Thymus (tissue), 11 donors: ENCODE measurements at regions not wholly inside any gene's neighbourhood (a gene's known extent, or its start where the extent isn't known, plus 50 kb on each side); places are given as distances from the start of the nearest gene placed in this dataset.
A peak's percentile ranks its signal among the peaks of the same experiment; 100 is the strongest.
"Not testable (repeated sequence)": the region's sequence is repeated elsewhere in the genome, so short reads cannot be mapped to it uniquely, and the experiment has no call there.

Source experiments
- DNase-seq, 9 donors: peaks; one replicate each; pipeline ENCODE4 v3.0.0-alpha.2; 2013; ENCODE audit warnings: low spot score in 9 of 9, low read depth in 6 of 9, missing footprints in 1 of 9
- H3K27ac ChIP-seq, 2 donors: one replicate each; pipeline ENCODE4 v1.5.1; 2013; ENCODE audit warnings: control low read depth in 1 of 2, low read depth in 1 of 2, low read length in 1 of 2, mild to moderate bottlenecking in 1 of 2, moderate library complexity in 1 of 2
- H3K27me3 ChIP-seq, 2 donors: one replicate each; pipeline ENCODE4 v1.5.1; 2013; ENCODE audit warnings: low read length in 1 of 2; ENCODE audit not compliant: control insufficient read depth in 2 of 2, insufficient read depth in 1 of 2
- H3K36me3 ChIP-seq, 2 donors: one replicate each; pipeline ENCODE4 v1.5.1; 2013; ENCODE audit warnings: low read length in 1 of 2, mild to moderate bottlenecking in 1 of 2, moderate library complexity in 1 of 2; ENCODE audit not compliant: control insufficient read depth in 2 of 2, insufficient read depth in 2 of 2
- H3K4me1 ChIP-seq, 2 donors: one replicate each; pipeline ENCODE4 v1.5.1; 2013; ENCODE audit warnings: low read length in 2 of 2; ENCODE audit not compliant: control insufficient read depth in 2 of 2, insufficient read depth in 2 of 2
- H3K4me3 ChIP-seq, 2 donors: one replicate each; pipeline ENCODE4 v1.5.1; 2013; ENCODE audit warnings: low read length in 2 of 2, control low read depth in 1 of 2, mild to moderate bottlenecking in 1 of 2
- H3K9me3 ChIP-seq, 2 donors: one replicate each; pipeline ENCODE4 v1.5.1; 2013; ENCODE audit warnings: low read length in 1 of 2, mild to moderate bottlenecking in 1 of 2; ENCODE audit not compliant: control insufficient read depth in 2 of 2, insufficient read depth in 1 of 2
- WGBS: extraction: QIAGEN DNeasy Blood & Tissue Kit; methylation state at CpG from one replicate; pipeline ENCODE4 v1.1.7; 2013; 5-methylcytosine and 5-hydroxymethylcytosine counted together
- donor health status: healthy.

- no peaks in the 10 kb centered on the region for H3K27me3 ChIP-seq
- H3K4me1 ChIP-seq: no peaks in the 10 kb centered on the region
- no peak for DNase-seq
- no peak overlapping the region for H3K27ac ChIP-seq
- over 99% methylated on average over 5 of the region's 5 CpGs for WGBS
- H3K9me3 ChIP-seq: no peaks in the 10 kb centered on the region
- H3K4me3 ChIP-seq: no peak overlapping the region
- no peaks in the 10 kb centered on the region for H3K36me3 ChIP-seq
These were observed 113.4 kb upstream of the SPAG17 start for GRCh38 chr1:118298397-118298796.

DNA sequence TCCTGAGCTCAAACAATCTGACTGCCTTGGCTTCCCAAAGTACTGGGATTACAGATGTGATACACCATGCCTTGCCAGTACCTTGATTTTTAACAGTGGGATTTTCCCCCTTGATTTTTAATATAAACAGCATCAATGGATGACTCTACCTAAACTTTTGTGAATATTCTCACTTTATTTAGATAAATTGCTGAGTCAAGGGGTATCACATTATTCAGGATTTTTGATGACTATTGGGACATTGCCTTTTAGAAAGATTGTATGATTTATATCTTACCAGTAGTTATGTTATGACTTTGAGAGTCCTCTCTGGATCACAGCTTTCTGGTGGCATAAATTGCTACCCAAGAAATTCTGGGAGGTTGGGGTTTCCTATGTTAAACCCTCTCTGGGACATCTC is 112.5 kb upstream of the SPAG17 start:
- no peaks in the 10 kb centered on the region for H3K9me3 ChIP-seq
- no peaks in the 10 kb centered on the region for H3K27me3 ChIP-seq

DNA sequence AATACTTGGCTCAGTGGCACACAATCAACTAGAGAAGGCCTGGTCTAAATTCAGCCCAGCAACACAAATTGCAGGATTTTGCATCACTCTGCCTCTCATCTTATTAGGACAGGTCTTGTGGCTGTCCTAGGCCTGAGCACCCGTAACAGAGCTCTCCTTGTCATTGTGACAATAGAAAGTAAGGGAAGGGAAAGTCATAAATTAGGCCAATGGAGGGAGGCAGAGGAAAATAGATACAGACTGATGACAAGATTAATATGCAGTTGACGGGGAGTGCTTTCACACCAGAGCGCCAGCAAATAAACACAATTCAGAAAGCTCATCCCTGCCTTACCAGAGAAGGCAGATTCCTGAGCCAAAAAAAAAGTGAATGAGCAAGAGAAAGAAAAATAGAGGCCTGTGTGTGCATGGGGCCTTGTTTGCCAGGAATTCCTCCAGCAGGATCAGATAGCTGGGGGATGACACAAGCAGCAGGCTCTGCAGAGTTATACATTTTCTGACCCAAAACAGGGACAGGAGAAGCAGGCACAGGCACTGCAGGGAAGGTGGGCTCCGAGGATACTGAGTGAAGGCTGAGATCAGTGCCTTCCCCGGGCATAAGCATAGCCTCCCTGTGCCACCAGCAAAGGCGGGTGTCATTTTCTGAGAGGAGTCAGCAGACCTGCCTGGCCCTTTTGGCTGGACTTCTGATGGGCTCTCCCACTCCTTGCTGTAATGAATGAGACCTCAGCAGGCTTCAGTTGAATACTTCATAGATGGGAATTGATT is 110.0 kb upstream of the SPAG17 start:
- Histone ChIP-seq H3K9me3 (no peaks in the 10 kb centered on the region), H3K36me3 (no peaks in the 10 kb centered on the region), H3K27me3 (no peaks in the 10 kb centered on the region), H3K4me3 (no peak overlapping the region), H3K4me1 (no peaks in the 10 kb centered on the region), H3K27ac (peak overlapping the region in 1 of 2 donors; percentile 5)
- 90% methylated on average over 6 of the region's 6 CpGs for WGBS
- no peak for DNase-seq

More for the DNA sequence above, 112.5 kb upstream of the SPAG17 start:
- no peaks in the 10 kb centered on the region for H3K4me1 ChIP-seq
- no peak overlapping the region for H3K27ac ChIP-seq
- no peak for DNase-seq
- no peak overlapping the region for H3K4me3 ChIP-seq
- no peaks in the 10 kb centered on the region for H3K36me3 ChIP-seq

GRCh38 chr1:118291661-118292060 is 106.6 kb upstream of the SPAG17 start:
- WGBS: 90% methylated on average over 6 of the region's 6 CpGs
- H3K27ac ChIP-seq: no peak overlapping the region
- H3K4me3 ChIP-seq: no peak overlapping the region
- H3K36me3 ChIP-seq: no peaks in the 10 kb centered on the region
- no peak for DNase-seq
- no peaks in the 10 kb centered on the region for H3K9me3 ChIP-seq
- no peaks in the 10 kb centered on the region for H3K4me1 ChIP-seq
- H3K27me3 ChIP-seq: no peaks in the 10 kb centered on the region

GRCh38 chr1:118290571-118290970 is 105.5 kb upstream of the SPAG17 start:
- DNase-seq: no peak
- no peaks in the 10 kb centered on the region for H3K36me3 ChIP-seq
- no peak overlapping the region for H3K4me3 ChIP-seq
- H3K4me1 ChIP-seq: no peaks in the 10 kb centered on the region
- H3K9me3 ChIP-seq: no peaks in the 10 kb centered on the region
- no peaks in the 10 kb centered on the region for H3K27me3 ChIP-seq
- no peak overlapping the region for H3K27ac ChIP-seq
- 95% methylated on average over 6 of the region's 6 CpGs for WGBS

DNA sequence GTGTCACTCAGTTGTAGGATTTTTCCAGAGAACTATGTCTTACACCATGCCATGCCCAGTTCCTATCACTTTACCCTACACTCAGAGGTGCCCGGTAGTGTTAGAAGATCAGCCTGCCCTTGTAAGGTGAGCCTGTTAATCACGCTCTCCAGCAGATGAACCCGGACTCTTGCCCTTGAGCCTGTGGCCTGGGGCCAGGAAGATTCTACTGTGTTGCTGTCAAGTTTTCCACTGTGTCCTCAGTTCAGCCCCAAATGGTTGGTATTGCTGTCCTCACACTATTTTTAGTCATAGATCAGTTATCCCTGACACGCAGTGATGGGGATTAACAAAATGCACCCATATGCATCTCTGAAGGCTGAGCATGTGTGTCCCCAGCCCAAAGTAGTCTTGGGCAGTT is 105.0 kb upstream of the SPAG17 start:
- no peaks in the 10 kb centered on the region for H3K36me3 ChIP-seq
- DNase-seq: no peak
- H3K4me3 ChIP-seq: no peak overlapping the region
- H3K27ac ChIP-seq: no peak overlapping the region
- no peaks in the 10 kb centered on the region for H3K9me3 ChIP-seq
- WGBS: 95% methylated on average over 4 of the region's 4 CpGs
- no peaks in the 10 kb centered on the region for H3K4me1 ChIP-seq
- H3K27me3 ChIP-seq: no peaks in the 10 kb centered on the region

DNA sequence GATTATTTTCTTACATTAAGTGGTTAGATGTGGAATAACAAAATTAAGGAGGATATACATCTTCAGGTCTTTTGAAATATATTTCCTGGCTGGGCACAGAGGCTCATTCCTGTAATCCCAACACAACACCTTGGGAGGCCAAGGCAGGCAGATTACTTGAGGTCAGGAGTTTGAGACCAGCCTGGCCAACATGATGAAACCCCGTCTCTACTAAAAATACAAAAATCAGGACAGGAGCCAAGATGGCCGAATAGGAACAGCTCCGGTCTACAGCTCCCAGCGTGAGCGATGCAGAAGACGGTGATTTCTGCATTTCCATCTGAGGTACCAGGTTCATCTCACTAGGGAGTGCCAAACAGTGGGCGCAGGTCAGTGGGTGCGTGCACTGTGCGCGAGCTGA is 95.6 kb upstream of the SPAG17 start:
- 87% methylated on average over 10 of the region's 10 CpGs for WGBS
- not testable (repeated sequence) for H3K27ac ChIP-seq, H3K9me3 ChIP-seq, H3K27me3 ChIP-seq, DNase-seq, H3K4me1 ChIP-seq, H3K4me3 ChIP-seq, H3K36me3 ChIP-seq

- no peak overlapping the region for H3K4me3 ChIP-seq
- H3K36me3 ChIP-seq: no peaks in the 10 kb centered on the region
- no peak overlapping the region for H3K27ac ChIP-seq
- H3K9me3 ChIP-seq: no peaks in the 10 kb centered on the region
- DNase-seq: no peak
- H3K4me1 ChIP-seq: no peaks in the 10 kb centered on the region
- WGBS: 85% methylated on average over 8 of the region's 8 CpGs
- H3K27me3 ChIP-seq: no peaks in the 10 kb centered on the region
These were observed 90.6 kb upstream of the SPAG17 start for GRCh38 chr1:118275472-118276115.

DNA sequence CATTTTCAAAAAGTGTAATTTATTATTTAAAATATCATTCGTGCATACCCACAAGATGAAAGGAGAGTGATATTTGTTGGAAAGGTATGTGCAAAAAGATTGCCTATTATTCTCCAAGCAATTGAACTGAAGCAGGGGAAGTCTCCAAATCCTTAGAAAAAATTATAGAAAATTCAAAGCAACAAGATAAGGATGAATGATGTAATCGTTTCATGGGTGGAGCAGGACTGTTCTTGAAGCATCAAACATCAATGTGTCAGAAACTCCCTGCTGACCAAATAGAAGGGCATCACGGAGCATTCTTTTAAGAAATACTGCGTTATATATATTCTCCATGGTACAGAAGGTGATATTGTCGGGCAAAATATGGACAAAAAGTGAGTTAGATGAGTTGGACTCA is 87.9 kb upstream of the SPAG17 start:
- WGBS: 85% methylated on average over 5 of the region's 5 CpGs
- H3K4me3 ChIP-seq: no peak overlapping the region
- H3K9me3 ChIP-seq: no peaks in the 10 kb centered on the region
- no peaks in the 10 kb centered on the region for H3K4me1 ChIP-seq
- no peak overlapping the region for H3K27ac ChIP-seq
- no peaks in the 10 kb centered on the region for H3K36me3 ChIP-seq
- H3K27me3 ChIP-seq: no peaks in the 10 kb centered on the region
- DNase-seq: no peak
